ENCODE measurements at regions not wholly inside any gene's neighbourhood (a gene's known extent, or its start where the extent isn't known, plus 50 kb on each side); places are given as distances from the start of the nearest gene placed in this dataset.

- Histone ChIP-seq H3K4me1 (ENCODE audit: control insufficient read depth, insufficient read depth, low read length) (no peaks in the 10 kb centered on the region), H3K9me3 (ENCODE audit: control insufficient read depth, insufficient read depth, low read length) (no peaks in the 10 kb centered on the region), H3K4me3 (ENCODE audit: low read length) (no peak overlapping the region), H3K27ac (ENCODE audit: low read length) (no peak overlapping the region), H3K27me3 (ENCODE audit: control insufficient read depth, insufficient read depth, low read length) (no peaks in the 10 kb centered on the region), H3K36me3 (ENCODE audit: control insufficient read depth, insufficient read depth, low read length) (no peaks in the 10 kb centered on the region)
- DNase-seq = no peak
- Mint-ChIP-seq H3K27ac (no peak overlapping the region), H3K4me3 (no peak overlapping the region), H3K36me3 (no peaks in the 10 kb centered on the region), H3K4me1 (no peaks in the 10 kb centered on the region), H3K27me3 (ENCODE audit: low read depth in 2 of 2) (no peaks in the 10 kb centered on the region), H3K9me3 (peaks cover 5 to 6% of the 10 kb centered on the region in 2 donors)
- peak in 1 of 3 donors; percentile 14 for ATAC-seq
- no peak for TF ChIP-seq CTCF (IDR thresholded peaks at IDR 0.05)
- WGBS (ENCODE audit: insufficient coverage) = 65% methylated on average over 3 of the region's 4 CpGs
- intact Hi-C loops (cut with micrococcal nuclease) = no loop called here
Measured at GRCh38 chr7:41294556-41295454, 408.1 kb downstream of the INHBA start.

DNA sequence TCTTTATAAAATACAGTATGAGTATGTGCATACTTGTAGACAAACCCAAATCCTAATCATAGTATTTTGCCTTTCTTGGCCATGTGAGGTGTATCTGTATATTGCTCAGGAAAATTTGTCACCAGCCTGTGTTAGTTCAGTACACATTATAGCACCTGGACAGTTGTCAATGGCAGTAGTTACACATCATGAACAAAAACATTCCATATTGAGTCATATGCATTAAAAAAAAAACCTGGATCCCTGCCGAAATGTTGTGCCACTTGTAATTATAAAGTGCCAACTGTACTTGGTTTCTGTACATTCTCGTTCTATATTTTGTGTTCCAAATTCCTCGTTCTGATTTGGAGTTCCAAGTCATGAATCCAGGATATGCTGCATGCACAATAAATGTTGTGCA is 410.4 kb downstream of the INHBA start:
- no peaks in the 10 kb centered on the region for H3K36me3 Mint-ChIP-seq
- no peaks in the 10 kb centered on the region for H3K4me1 Mint-ChIP-seq
- no peaks in the 10 kb centered on the region for H3K36me3 ChIP-seq (ENCODE audit: control insufficient read depth, insufficient read depth, low read length)
- no peaks in the 10 kb centered on the region for H3K9me3 ChIP-seq (ENCODE audit: control insufficient read depth, insufficient read depth, low read length)
- H3K4me3 Mint-ChIP-seq = no peak overlapping the region
- ATAC-seq = no peak
- TF ChIP-seq CTCF (IDR thresholded peaks at IDR 0.05) = no peak
- H3K9me3 Mint-ChIP-seq = peaks cover 3 to 5% of the 10 kb centered on the region in 2 donors
- DNase-seq = no peak
- H3K27me3 ChIP-seq (ENCODE audit: control insufficient read depth, insufficient read depth, low read length) = no peaks in the 10 kb centered on the region
- 96% methylated on average over 3 of the region's 3 CpGs for WGBS (ENCODE audit: insufficient coverage)
- no peak overlapping the region for H3K27ac ChIP-seq (ENCODE audit: low read length)
- H3K4me1 ChIP-seq (ENCODE audit: control insufficient read depth, insufficient read depth, low read length) = no peaks in the 10 kb centered on the region
- no peak overlapping the region for H3K27ac Mint-ChIP-seq
- intact Hi-C loops (cut with micrococcal nuclease) = no loop called here
- no peak overlapping the region for H3K4me3 ChIP-seq (ENCODE audit: low read length)
- H3K27me3 Mint-ChIP-seq (ENCODE audit: low read depth in 2 of 2) = no peaks in the 10 kb centered on the region

GRCh38 chr7:41287559-41288335 is 415.1 kb downstream of the INHBA start:
- no peak overlapping the region for H3K4me3 ChIP-seq (ENCODE audit: low read length)
- intact Hi-C loops (cut with micrococcal nuclease) = no loop called here
- no peak overlapping the region for H3K27ac ChIP-seq (ENCODE audit: low read length)
- no peaks in the 10 kb centered on the region for H3K27me3 Mint-ChIP-seq (ENCODE audit: low read depth in 2 of 2)
- H3K9me3 ChIP-seq (ENCODE audit: control insufficient read depth, insufficient read depth, low read length) = no peaks in the 10 kb centered on the region
- no peaks in the 10 kb centered on the region for H3K4me1 Mint-ChIP-seq
- no peaks in the 10 kb centered on the region for H3K36me3 ChIP-seq (ENCODE audit: control insufficient read depth, insufficient read depth, low read length)
- no peak overlapping the region for H3K27ac Mint-ChIP-seq
- H3K27me3 ChIP-seq (ENCODE audit: control insufficient read depth, insufficient read depth, low read length) = no peaks in the 10 kb centered on the region
- ATAC-seq (no peak), DNase-seq (no peak)
- no peaks in the 10 kb centered on the region for H3K36me3 Mint-ChIP-seq
- no peaks in the 10 kb centered on the region for H3K4me1 ChIP-seq (ENCODE audit: control insufficient read depth, insufficient read depth, low read length)
- WGBS (ENCODE audit: insufficient coverage) = 93% methylated on average over 2 of the region's 2 CpGs
- no peak overlapping the region for H3K4me3 Mint-ChIP-seq
- peaks cover 2 to 8% of the 10 kb centered on the region in 2 donors for H3K9me3 Mint-ChIP-seq
- no peak for TF ChIP-seq CTCF (IDR thresholded peaks at IDR 0.05)

All from natural killer cell (primary cell).